ENCODE measurements at regions not wholly inside any gene's neighbourhood (a gene's known extent, or its start where the extent isn't known, plus 50 kb on each side); places are given as distances from the start of the nearest gene placed in this dataset.

DNA sequence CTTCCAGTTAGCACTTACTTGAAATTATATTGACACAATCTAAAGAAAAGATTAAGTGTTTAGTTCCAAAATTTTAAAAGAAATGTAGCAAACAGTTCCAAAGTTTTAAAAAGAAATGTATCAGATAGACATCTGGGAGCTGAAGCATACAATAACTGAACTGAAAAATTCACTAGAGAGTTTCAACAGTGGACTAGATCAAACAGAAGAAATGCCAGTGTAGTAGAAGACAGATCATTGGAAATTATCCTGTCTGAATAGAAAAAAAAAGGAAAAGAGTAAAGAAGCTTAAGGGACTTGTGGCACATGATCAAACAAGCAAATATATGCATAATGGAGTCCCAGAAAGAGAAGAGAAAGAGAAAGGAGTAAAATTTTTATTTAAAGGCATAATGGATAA lies 261.4 kb downstream of the LAS1L start:
- Histone ChIP-seq H3K27ac (ENCODE audit: insufficient read depth, low read length) (no peak overlapping the region), H3K4me3 (replicated peaks in 1 of 4; ENCODE audit: control extremely low read depth in 1 of 4, insufficient read depth in 1 of 4, low read depth in 3 of 4, low read length in 4 of 4) (no peak overlapping the region)
- no peak for DNase-seq (ENCODE audit: low read depth in 2 of 2)

DNA sequence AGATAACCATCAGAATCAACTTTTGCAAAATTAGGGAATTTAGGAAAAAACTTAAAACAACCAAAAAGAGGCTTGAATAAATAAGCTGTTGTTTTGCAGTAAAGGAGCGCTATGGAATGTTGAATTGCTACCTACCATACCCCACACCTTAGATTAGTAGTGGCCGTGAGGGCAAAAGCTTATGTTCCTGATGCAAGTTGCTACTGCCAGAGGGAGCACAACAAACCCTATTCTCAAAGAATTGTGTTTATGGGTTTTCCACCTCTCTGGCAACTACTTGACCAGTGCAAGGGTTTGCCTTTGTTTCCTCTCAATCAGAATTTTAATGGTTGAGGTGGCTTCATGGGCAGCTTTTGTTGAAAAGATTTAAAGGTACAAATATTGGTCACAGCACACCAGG lies 268.1 kb downstream of the LAS1L start:
- Histone ChIP-seq H3K4me1 (ENCODE audit: control insufficient read depth, extremely low read depth, insufficient read depth, low read length) (no peaks in the 10 kb centered on the region), H3K27me3 (ENCODE audit: control insufficient read depth, insufficient read depth, low read length) (no peaks in the 10 kb centered on the region), H2AFZ (ENCODE audit: low read length) (no peak overlapping the region), H3K4me3 (replicated peaks in 1 of 4; ENCODE audit: control extremely low read depth in 1 of 4, insufficient read depth in 1 of 4, low read depth in 3 of 4, low read length in 4 of 4) (no peak overlapping the region), H3K36me3 (ENCODE audit: control insufficient read depth, insufficient read depth, low read length) (no peaks in the 10 kb centered on the region), H3K79me2 (ENCODE audit: control insufficient read depth, insufficient read depth, low read length) (no peaks in the 10 kb centered on the region), H4K20me1 (ENCODE audit: control insufficient read depth, extremely low read depth, insufficient read depth, low read length) (no peaks in the 10 kb centered on the region), H3K9ac (ENCODE audit: insufficient read depth, low read length) (no peak overlapping the region), H3K4me2 (ENCODE audit: extremely low read depth, insufficient read depth, low read length) (no peak overlapping the region), H3K27ac (ENCODE audit: insufficient read depth, low read length) (no peak overlapping the region), H3K9me3 (ENCODE audit: control insufficient read depth, insufficient read depth, low read depth, low read length) (no peaks in the 10 kb centered on the region)
- no peak for DNase-seq (ENCODE audit: low read depth in 2 of 2)
- no peak for TF ChIP-seq EZH2 (IDR thresholded peaks at IDR 0.05; ENCODE audit: low read length, missing control alignments)
- TF ChIP-seq, protein P1, sequence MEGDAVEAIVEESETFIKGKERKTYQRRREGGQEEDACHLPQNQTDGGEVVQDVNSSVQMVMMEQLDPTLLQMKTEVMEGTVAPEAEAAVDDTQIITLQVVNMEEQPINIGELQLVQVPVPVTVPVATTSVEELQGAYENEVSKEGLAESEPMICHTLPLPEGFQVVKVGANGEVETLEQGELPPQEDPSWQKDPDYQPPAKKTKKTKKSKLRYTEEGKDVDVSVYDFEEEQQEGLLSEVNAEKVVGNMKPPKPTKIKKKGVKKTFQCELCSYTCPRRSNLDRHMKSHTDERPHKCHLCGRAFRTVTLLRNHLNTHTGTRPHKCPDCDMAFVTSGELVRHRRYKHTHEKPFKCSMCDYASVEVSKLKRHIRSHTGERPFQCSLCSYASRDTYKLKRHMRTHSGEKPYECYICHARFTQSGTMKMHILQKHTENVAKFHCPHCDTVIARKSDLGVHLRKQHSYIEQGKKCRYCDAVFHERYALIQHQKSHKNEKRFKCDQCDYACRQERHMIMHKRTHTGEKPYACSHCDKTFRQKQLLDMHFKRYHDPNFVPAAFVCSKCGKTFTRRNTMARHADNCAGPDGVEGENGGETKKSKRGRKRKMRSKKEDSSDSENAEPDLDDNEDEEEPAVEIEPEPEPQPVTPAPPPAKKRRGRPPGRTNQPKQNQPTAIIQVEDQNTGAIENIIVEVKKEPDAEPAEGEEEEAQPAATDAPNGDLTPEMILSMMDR (conservative IDR thresholded peaks at IDR 0.05 in 1 of 2, IDR thresholded peaks at IDR 0.05 in 1 of 2; ENCODE audit: low read depth in 1 of 2, low read length in 2 of 2) = no peak

More for the DNA sequence above, 261.4 kb downstream of the LAS1L start:
- Histone ChIP-seq H3K4me1 (ENCODE audit: control insufficient read depth, extremely low read depth, insufficient read depth, low read length) (no peaks in the 10 kb centered on the region), H4K20me1 (ENCODE audit: control insufficient read depth, extremely low read depth, insufficient read depth, low read length) (no peaks in the 10 kb centered on the region), H3K9ac (ENCODE audit: insufficient read depth, low read length) (no peak overlapping the region), H3K79me2 (ENCODE audit: control insufficient read depth, insufficient read depth, low read length) (no peaks in the 10 kb centered on the region), H2AFZ (ENCODE audit: low read length) (no peak overlapping the region), H3K36me3 (ENCODE audit: control insufficient read depth, insufficient read depth, low read length) (no peaks in the 10 kb centered on the region), H3K9me3 (ENCODE audit: control insufficient read depth, insufficient read depth, low read depth, low read length) (no peaks in the 10 kb centered on the region), H3K4me2 (ENCODE audit: extremely low read depth, insufficient read depth, low read length) (no peak overlapping the region), H3K27me3 (ENCODE audit: control insufficient read depth, insufficient read depth, low read length) (no peaks in the 10 kb centered on the region)
- TF ChIP-seq, protein P1 (conservative IDR thresholded peaks at IDR 0.05 in 1 of 2, IDR thresholded peaks at IDR 0.05 in 1 of 2; ENCODE audit: low read depth in 1 of 2, low read length in 2 of 2) = no peak
- no peak for TF ChIP-seq EZH2 (IDR thresholded peaks at IDR 0.05; ENCODE audit: low read length, missing control alignments)

DNA sequence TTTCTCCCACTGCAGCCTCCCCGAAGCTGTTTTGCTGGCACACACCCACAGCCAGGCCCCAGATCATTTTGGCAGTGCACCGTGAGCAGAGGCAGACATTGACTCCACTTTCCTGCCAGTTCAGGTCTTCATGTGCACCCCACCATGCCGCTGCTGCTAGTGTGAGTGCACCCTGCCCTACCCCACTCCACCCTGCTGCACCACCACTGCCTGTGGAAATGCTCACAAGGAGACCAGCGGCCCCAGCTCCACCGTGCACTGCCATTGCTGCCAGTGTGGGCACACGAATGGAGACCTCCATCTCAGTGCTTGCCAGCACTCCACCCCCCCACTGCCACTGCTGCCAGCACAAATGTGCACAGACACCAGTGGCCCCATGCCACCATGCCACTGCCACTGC lies 277.6 kb upstream of the ZC4H2 start:
- no peak overlapping the region for H2AFZ ChIP-seq (ENCODE audit: low read length)

More for the DNA sequence above, 277.6 kb upstream of the ZC4H2 start:
- Histone ChIP-seq H3K79me2 (ENCODE audit: control insufficient read depth, insufficient read depth, low read length) (no peaks in the 10 kb centered on the region), H3K4me3 (replicated peaks in 1 of 4; ENCODE audit: control extremely low read depth in 1 of 4, insufficient read depth in 1 of 4, low read depth in 3 of 4, low read length in 4 of 4) (no peak overlapping the region), H3K27me3 (ENCODE audit: control insufficient read depth, insufficient read depth, low read length) (no peaks in the 10 kb centered on the region), H3K27ac (ENCODE audit: insufficient read depth, low read length) (no peak overlapping the region), H3K9ac (ENCODE audit: insufficient read depth, low read length) (no peak overlapping the region), H4K20me1 (ENCODE audit: control insufficient read depth, extremely low read depth, insufficient read depth, low read length) (no peaks in the 10 kb centered on the region), H3K4me2 (ENCODE audit: extremely low read depth, insufficient read depth, low read length) (no peak overlapping the region), H3K9me3 (ENCODE audit: control insufficient read depth, insufficient read depth, low read depth, low read length) (no peaks in the 10 kb centered on the region), H3K4me1 (ENCODE audit: control insufficient read depth, extremely low read depth, insufficient read depth, low read length) (no peaks in the 10 kb centered on the region), H3K36me3 (ENCODE audit: control insufficient read depth, insufficient read depth, low read length) (no peaks in the 10 kb centered on the region)
- TF ChIP-seq EZH2 (IDR thresholded peaks at IDR 0.05; ENCODE audit: low read length, missing control alignments) = no peak
- TF ChIP-seq, protein P1 (conservative IDR thresholded peaks at IDR 0.05 in 1 of 2, IDR thresholded peaks at IDR 0.05 in 1 of 2; ENCODE audit: low read depth in 1 of 2, low read length in 2 of 2) = no peak
- DNase-seq (ENCODE audit: low read depth in 2 of 2) = no peak

All from fibroblast of lung (primary cell).